Hematopoietic multipotent progenitor cell treated with erythropoietin and hydrocortisone succinate and interleukin-3 and kit ligand, for 8 days (in vitro differentiated cells): ENCODE measurements at regions not wholly inside any gene's neighbourhood (a gene's known extent, or its start where the extent isn't known, plus 50 kb on each side); places are given as distances from the start of the nearest gene placed in this dataset.
"Not testable (repeated sequence)": the region's sequence is repeated elsewhere in the genome, so short reads cannot be mapped to it uniquely, and the experiment has no call there.

Experiments used
- DNase-seq: peaks from one replicate; pipeline ENCODE4 v3.0.0-alpha.2; 2015

- no peak for DNase-seq
Measured at GRCh38 chr2:128591022-128591860, 272.6 kb upstream of the HS6ST1 start.

GRCh38 chr2:128591861-128592822, 273.5 kb upstream of the HS6ST1 start:
- no peak for DNase-seq

DNA sequence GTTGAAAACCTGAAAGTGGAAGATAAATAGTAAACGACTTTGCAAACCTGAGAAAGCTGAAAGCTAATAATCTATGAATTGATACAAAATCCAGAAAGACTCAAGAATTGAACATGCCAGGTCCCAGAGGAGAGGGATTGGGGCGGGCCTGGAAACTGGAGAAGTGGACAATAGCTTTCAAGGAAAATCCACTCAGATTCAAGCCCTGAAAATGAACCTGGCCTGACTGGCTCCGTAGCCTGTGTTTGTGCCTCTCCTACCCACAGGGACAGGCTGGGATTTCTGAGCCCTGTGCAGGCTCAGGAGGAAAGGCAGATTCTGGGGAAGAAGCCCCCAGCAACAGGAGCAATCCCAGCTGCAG, 274.8 kb upstream of the HS6ST1 start:
- no peak for DNase-seq

DNA sequence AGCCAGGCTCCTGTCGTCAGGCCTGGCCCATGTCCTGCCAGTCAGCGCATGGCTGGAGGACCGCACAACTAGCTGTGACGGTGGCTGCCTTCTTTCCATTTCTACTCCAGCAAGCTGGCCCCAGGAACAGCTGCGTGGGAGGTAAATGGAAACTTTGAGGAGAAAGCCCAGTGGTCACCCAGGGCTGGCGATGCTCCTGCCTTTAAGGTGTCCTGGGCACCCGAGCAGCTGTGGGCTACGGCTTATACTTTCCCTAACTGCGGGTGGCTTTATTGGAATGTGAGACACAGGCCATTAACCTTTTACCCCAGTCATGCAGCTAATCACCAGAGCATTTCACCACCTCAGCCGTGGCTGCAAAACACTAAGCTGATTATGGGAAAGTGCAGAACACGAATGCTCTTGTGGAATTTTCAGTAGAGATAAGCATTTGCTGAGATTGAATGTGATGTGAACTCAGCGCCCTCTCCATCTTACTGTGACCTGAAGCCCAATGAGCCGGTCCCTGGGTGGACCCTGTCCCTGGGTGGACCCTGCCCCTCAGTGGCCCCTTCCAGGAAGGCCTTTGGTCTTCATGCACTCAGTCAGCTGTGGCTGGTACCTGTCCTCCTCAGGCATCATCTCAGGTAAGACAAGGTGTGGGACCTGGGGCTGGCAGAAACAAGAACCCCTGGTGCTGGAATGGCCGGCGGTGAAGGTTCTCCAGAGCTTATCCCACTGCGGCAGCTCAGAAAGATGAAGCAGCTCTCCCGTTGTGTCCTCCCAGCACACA, 275.4 kb upstream of the HS6ST1 start:
- no peak for DNase-seq

DNA sequence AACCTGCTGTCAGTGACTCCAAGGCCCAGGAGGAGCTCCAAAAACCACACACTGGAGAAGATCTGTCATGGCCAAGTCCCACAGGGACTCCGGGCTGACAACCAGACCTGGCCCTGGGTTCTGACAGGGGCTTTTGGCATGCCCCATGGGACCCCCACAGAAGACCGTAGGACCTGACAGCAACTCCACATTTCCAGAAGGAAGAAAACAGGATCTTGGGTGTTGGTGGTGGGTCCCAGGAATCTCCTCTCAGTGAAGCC, 275.9 kb upstream of the HS6ST1 start:
- no peak for DNase-seq

- DNase-seq = no peak
Measured at GRCh38 chr2:128594953-128595677, 276.4 kb upstream of the HS6ST1 start.

DNA sequence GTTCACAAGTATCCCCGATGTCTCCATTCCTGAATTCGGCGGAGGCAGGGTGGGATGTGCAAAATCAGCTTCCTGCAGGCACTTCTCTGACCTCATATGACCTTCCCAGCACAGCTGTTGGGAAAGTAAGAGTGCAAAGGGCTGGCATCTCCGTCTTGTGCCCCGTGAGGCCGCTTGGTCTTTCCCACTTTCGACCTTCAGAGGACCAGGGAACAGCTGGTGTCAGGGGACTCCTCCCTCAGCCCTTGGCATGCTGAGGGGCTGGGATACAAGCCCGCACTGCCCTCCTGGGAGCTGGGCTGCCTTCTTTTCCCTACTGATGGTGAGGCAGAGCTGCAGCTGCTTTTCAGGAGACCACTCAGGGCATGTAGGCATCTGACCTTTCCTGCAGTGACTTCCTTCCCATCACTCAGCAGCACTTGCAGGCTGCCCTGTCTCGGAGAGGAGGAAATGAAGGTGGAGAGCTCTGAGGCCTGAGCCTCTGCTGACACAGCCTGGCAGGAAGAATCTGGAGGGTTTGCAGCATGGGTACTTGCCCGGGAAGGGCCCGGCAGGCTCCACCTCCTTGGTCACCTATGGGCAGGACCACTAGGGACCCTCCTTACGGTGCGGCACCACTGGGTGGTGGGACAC, 277.2 kb upstream of the HS6ST1 start:
- DNase-seq = no peak

- no peak for DNase-seq
Measured at GRCh38 chr2:128596396-128597120, 277.9 kb upstream of the HS6ST1 start.

DNA sequence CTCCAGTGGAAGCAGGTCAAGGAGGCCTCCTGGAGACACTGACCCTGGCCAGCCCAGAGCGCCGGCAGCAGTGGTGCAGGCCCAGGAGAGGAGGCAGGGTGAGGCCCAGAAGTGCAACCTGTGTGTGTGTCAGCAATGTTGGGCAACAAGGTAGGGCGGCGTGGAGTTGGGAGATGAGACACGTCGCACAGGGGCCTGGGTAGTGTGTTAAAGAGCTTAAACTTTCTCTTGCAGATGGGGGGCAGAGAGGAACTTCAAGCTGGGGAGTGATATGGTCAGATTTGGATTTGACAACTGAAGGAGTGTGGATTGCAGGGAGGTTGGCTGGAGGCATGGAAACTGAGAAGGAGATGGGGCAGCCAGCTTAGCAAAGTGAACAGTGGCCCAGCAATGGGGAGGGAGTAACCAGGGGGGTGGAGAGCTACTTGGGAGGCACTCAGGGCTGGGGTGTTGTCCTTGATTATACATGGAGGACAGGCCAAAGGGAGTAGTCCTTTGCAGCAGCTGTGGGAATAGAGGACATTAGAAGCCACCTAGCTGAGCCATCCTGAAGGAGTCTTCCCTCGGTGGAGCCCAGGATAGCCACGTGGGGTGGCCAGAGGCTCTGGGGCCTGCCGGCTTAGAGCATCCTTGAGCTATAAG, 278.6 kb upstream of the HS6ST1 start:
- DNase-seq = no peak

- DNase-seq = not testable (repeated sequence)
Measured at GRCh38 chr2:128598260-128598659, 279.6 kb upstream of the HS6ST1 start.

- DNase-seq = no peak
Measured at GRCh38 chr2:128598862-128599441, 280.3 kb upstream of the HS6ST1 start.

GRCh38 chr2:128599700-128600099, 281.0 kb upstream of the HS6ST1 start:
- no peak for DNase-seq

DNA sequence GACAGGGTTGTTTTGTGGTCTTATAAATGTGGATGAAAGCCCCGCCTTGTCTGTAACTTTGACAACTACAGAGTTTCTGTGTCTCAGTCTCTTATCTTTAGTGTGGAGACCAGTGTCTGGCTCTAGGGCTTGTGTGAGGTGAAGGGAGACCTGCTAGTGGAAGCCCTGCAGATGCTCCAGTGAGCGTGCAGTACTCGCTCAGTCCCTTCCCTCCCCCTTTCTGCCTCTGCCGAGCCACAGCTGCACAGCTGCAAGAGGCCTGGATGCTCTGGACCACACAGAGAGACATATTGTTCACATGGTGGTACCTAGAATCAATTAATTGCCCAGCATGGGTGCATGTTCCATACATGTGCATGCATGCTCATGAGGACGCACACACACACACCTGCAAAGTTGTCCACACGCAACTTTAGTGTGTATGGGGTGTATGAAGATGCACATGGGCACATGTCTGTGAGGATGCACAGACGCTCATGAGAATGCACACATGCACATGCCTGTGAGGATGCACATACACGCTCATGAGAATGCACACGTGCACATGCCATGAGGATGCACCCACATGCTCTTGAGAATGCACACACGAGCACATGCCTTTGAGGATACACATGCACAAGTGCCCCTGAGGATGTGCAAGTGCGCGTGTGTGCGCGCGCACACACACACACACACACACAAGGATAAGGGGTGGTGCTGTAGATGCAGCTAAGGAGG, 282.1 kb upstream of the HS6ST1 start:
- DNase-seq = peak; percentile 65

DNA sequence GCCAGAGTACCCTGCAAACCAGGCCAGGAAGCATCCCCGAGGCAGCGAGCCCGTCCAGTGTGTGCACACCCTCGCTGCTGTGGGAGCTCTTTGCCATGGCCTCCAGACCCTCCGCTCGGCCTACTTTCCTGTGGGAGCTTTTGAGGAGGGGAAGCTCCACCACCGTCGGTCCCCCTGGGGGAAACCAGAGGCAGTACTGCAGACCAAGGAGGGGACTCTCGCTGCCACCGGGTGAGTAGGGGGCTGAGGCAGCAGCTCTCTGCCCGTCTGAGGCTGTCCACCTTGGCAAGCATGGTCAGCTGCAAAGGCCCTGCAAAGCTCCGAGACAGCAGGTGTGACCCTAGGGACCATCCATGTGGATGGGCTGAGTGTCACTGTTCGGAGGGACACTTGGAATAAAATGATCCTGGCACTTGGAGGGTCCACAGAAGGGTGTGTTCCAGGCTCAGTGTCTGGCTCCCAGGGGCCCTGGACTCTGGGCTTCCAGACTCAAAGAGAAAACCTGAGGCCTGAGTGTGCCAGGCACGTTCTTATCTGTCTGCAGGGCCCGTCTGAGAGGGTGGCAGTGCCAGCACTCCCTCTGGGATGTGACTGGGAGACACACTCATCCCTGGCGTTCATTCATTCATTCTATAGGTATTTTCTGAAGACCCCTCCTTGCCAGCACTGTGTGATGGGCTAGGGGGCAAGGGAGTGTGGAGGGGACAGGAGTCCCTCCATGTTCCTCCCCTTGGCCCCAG, 282.8 kb upstream of the HS6ST1 start:
- DNase-seq = no peak

DNA sequence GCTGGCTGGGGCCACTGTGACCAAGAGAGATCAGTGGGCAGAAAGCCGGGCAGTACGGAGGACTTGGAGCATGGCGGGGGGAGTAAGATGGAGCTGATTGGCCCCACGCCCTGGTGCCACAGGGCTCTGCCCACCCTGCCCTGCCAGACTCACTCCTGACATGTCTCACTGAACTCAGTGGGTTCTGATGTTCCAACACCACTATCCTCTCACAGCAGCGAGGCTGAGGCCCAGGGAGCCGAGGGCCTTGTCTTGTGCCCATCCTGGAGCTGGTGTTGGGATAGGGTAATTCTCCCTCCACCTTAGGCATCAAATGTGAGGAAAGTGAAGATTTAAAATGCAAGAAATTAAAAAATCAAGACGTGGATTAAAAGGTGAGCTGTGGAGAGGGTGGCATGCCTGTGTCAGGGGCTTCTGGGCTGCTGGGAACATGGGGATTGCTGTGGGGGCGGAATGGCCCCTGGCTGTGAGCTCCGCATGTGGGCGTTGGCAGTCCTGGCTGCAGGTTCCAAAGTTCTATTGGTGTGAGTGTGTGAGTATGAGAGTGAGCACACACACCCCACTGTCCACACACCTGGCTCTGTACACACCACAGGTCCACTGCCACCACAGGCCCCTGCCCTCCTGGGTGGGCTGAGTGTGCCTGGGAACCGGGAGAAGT, 283.5 kb upstream of the HS6ST1 start:
- no peak for DNase-seq

DNA sequence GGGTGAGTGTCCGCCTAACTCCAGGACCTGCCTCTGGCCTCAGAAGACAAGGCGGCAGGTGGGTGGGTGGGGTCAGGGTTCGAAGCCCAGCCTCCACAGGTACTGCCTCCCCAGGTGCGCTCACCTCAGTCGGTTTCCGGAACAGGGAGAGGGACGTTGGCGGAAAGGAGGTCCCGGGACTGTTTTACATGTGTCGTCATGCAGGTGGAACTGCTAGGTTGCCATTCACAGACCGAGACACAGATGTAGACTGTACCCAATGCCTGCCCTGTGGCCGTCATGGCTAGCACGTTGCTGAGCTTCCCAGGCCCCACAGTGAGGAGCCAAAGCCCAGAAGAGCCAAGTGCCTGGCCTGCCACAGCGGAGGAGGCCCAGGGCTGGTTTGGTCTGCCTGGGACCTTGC, 284.0 kb upstream of the HS6ST1 start:
- DNase-seq = no peak

DNA sequence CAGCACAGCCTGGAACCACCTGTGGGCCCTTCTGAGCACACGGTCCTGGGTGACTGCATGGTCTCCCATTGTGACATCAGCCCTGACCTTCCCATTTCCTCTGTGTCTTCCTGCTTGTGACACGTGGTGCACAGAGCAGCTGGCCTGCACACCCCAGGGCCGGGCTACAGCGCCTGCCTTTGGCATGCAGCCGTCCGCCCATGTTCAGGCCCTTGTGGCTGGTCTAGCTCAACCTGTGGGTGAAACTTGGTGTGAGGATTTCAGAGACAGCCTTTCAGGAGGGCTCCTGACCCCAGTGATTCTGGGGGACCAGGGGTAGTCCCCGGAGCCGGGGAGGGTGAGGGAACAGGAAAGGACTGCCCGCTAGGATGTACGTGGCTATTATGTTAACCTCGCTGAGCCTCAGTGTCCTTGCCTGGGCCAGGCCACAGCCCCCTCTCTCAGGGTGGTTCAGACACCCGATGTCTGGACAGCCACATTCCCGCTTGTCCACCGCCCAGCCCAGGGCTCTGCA, 284.8 kb upstream of the HS6ST1 start:
- no peak for DNase-seq

DNA sequence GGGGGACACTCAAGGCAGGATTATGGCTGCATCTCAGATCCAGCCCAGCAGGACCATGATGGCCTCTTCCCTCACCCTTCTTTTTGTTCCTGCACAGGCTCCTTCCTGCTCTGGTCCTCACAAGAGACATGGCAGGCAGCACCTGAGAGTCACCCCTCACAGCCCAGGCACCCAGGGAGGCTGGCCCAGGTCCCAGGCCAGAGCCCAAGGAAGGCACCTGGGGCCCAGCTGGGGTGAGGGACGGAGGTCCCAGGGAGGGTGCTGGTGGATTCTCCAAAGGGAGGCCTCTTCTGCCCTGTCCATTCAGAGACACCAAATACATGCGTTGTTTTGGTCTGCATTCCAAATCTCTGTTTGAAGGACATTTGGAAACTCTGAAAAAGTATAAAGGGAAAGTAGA, 285.4 kb upstream of the HS6ST1 start:
- no peak for DNase-seq
